Upper lobe of right lung (tissue), 1 donor: ENCODE measurements at regions not wholly inside any gene's neighbourhood (a gene's known extent, or its start where the extent isn't known, plus 50 kb on each side); places are given as distances from the start of the nearest gene placed in this dataset.

ENCODE experiments used
- ATAC-seq: fragments of 200-7000 bp; cut with Tn5 transposase; one replicate; pipeline ENCODE4 v1.9.1; 2020; ENCODE audit warnings: mild to moderate bottlenecking, moderate library complexity
- DNase-seq: peaks from one replicate; pipeline ENCODE4 v3.0.0-alpha.2; 2020
- H3K27ac ChIP-seq: fragments of 200-600 bp; one replicate; pipeline ENCODE4 v1.8.0; 2022
- H3K27me3 ChIP-seq: fragments of 200-600 bp; one replicate; pipeline ENCODE4 v1.8.0; 2022; ENCODE audit warnings: mild to moderate bottlenecking
- H3K36me3 ChIP-seq: fragments of 200-600 bp; one replicate; pipeline ENCODE4 v1.8.0; 2022
- H3K4me1 ChIP-seq: fragments of 200-600 bp; one replicate; pipeline ENCODE4 v1.8.0; 2022
- H3K4me3 ChIP-seq: fragments of 200-600 bp; one replicate; pipeline ENCODE4 v1.8.0; 2022; ENCODE audit warnings: mild to moderate bottlenecking
- H3K9me3 ChIP-seq: fragments of 200-600 bp; one replicate; pipeline ENCODE4 v1.8.0; 2022
- CTCF ChIP-seq: fragments of 200-600 bp; IDR thresholded peaks from one replicate; pipeline ENCODE4 v1.8.0; 2022; ENCODE audit warnings: antibody characterized with exemption
- intact Hi-C: fragments of 100-400 bp; cut with DNase I; formaldehyde crosslinking; loops from one replicate; pipeline ENCODE4 v1.11.0; 2022
- donor health status: DM: no; HTN: yes; CAD: no; lungs with severe emphysema.

- no peaks in the 10 kb centered on the region for H3K4me1 ChIP-seq
- H3K4me3 ChIP-seq = no peak overlapping the region
- ATAC-seq = no peak
- no peaks in the 10 kb centered on the region for H3K36me3 ChIP-seq
- peaks cover 4% of the 10 kb centered on the region for H3K9me3 ChIP-seq
- H3K27me3 ChIP-seq = no peaks in the 10 kb centered on the region
- H3K27ac ChIP-seq = no peak overlapping the region
- intact Hi-C loops = no loop called here
- TF ChIP-seq CTCF = no peak
- no peak for DNase-seq
These were observed 103.4 kb upstream of the CDK6 start for GRCh38 chr7:92939666-92940360.

DNA sequence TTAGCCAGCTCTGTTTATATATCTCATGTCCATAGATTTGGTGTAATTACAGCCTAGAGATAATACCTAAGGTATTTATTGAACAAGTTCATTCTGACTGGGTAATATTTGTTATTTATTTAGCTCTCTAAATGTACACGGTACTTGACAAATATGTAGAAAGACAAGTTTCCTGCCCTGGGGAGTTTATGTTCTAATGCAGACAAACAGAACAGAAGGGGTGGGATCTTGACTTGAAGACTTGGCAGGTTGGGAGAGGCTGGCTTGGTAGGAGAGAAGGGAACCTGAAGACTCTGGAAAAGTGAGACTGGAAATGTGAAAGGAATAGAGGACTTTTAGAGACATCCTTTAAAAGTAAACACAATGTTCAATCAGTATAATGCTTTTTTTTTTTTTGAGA, 97.7 kb upstream of the CDK6 start:
- ATAC-seq (no peak), DNase-seq (no peak)

GRCh38 chr7:92932450-92932849, 96.1 kb upstream of the CDK6 start:
- intact Hi-C loops = no loop called here
- Histone ChIP-seq H3K27me3 (no peaks in the 10 kb centered on the region), H3K36me3 (no peaks in the 10 kb centered on the region), H3K27ac (no peak overlapping the region), H3K4me3 (no peak overlapping the region), H3K4me1 (no peaks in the 10 kb centered on the region), H3K9me3 (peaks cover 9% of the 10 kb centered on the region)
- no peak for TF ChIP-seq CTCF
- DNase-seq = no peak
- no peak for ATAC-seq

More for the DNA sequence above, 97.7 kb upstream of the CDK6 start:
- intact Hi-C loops = no loop called here
- Histone ChIP-seq H3K36me3 (no peaks in the 10 kb centered on the region), H3K4me1 (no peaks in the 10 kb centered on the region), H3K4me3 (no peak overlapping the region), H3K27ac (no peak overlapping the region), H3K27me3 (no peaks in the 10 kb centered on the region), H3K9me3 (peaks cover 9% of the 10 kb centered on the region)
- no peak for TF ChIP-seq CTCF

DNA sequence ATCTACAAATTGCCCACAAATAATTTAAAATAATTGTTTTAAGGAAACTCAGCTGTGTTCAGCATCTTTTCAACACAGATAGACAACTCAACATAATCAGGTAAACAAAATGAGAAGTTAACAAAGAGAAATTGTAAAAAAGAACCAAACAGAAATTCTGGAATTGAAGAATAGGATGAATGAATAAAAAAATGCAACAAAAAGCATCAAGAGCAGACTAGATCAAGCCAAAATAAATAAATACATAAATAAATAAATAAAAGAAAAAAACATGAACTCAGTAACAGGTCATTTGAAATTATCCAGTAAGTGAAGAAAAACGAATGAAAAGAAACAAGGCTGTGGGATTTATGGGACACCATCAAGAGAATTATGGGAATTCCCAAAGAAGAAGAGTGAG, 94.0 kb upstream of the CDK6 start:
- peaks cover 9% of the 10 kb centered on the region for H3K9me3 ChIP-seq
- TF ChIP-seq CTCF = no peak
- ATAC-seq = no peak

GRCh38 chr7:92926697-92927044, 90.3 kb upstream of the CDK6 start:
- no peak for ATAC-seq
- no peaks in the 10 kb centered on the region for H3K36me3 ChIP-seq

More for the DNA sequence above, 94.0 kb upstream of the CDK6 start:
- H3K4me3 ChIP-seq = no peak overlapping the region
- intact Hi-C loops = no loop called here
- H3K27me3 ChIP-seq = no peaks in the 10 kb centered on the region
- H3K36me3 ChIP-seq = no peaks in the 10 kb centered on the region
- H3K4me1 ChIP-seq = no peaks in the 10 kb centered on the region
- no peak overlapping the region for H3K27ac ChIP-seq
- DNase-seq = no peak

More at GRCh38 chr7:92926697-92927044, 90.3 kb upstream of the CDK6 start:
- no peak for TF ChIP-seq CTCF
- no peak overlapping the region for H3K4me3 ChIP-seq
- no peaks in the 10 kb centered on the region for H3K4me1 ChIP-seq
- H3K27me3 ChIP-seq = no peaks in the 10 kb centered on the region
- H3K27ac ChIP-seq = no peak overlapping the region
- intact Hi-C loops = no loop called here
- no peak for DNase-seq
- H3K9me3 ChIP-seq = peaks cover 9% of the 10 kb centered on the region
